GM12878 (cell line): ENCODE measurements at regions not wholly inside any gene's neighbourhood (a gene's known extent, or its start where the extent isn't known, plus 50 kb on each side); places are given as distances from the start of the nearest gene placed in this dataset.

Experiments
- ATAC-seq: fragments of 200-7000 bp; cut with Tn5 transposase; 3 replicates; pipeline ENCODE4 v1.9.1; 2020; ENCODE audit warnings: mild to moderate bottlenecking, moderate library complexity
- BruUV-seq: library from RNA; stranded (reverse); fragments of 400-500 nt; replicated peaks from 2 replicates; lab custom pipeline; 2021; lab: Mats Ljungman, UMichigan
- CTCF ChIA-PET: fragments of 300-600 bp; sonication (Branson Sonifier 250); formaldehyde crosslinking; extraction: SDS; loops from one replicate; lab custom pipeline; 2021; ENCODE audit warnings: inconsistent platforms; lab: Yijun Ruan, JAX
- POLR2A ChIA-PET: fragments of 350-600 bp; formaldehyde crosslinking; extraction: SDS; loops from one replicate; lab custom pipeline; 2021; ENCODE audit warnings: inconsistent platforms; lab: Charles Lee
- RAD21 ChIA-PET: fragments of 300-600 bp; sonication (Branson Sonifier 250); formaldehyde crosslinking; loops from one replicate; lab custom pipeline; 2023; ENCODE audit warnings: antibody characterized with exemption; ENCODE audit not compliant: unreplicated experiment; lab: Charles Lee
- SMC1A ChIA-PET: fragments of 300-600 bp; sonication (Branson Sonifier 250); formaldehyde crosslinking; loops from one replicate; lab custom pipeline; 2023; ENCODE audit not compliant: unreplicated experiment, uncharacterized antibody; lab: Charles Lee
- DNase-seq: peaks from one replicate; pipeline ENCODE4 v3.0.0-alpha.2; 2011; ENCODE audit warnings: low read depth, low spot score
- FAIRE-seq: peaks from 3 replicates; lab custom pipeline; 2011; peaks lifted over from hg19 to GRCh38; lab: Jason Lieb, UNC
- H2AFZ ChIP-seq: 2 replicates; pipeline ENCODE4 v1.6.0; 2011; ENCODE audit warnings: low read depth, low read length, control low read depth; ENCODE audit not compliant: control insufficient read depth
- H3K27ac ChIP-seq: 2 replicates; pipeline ENCODE4 v1.5.1; 2011; ENCODE audit warnings: control low read depth; ENCODE audit not compliant: control insufficient read depth, insufficient read depth
- H3K27me3 ChIP-seq, 2 experiments: replicated peaks in 1 of 2; 2 replicates each; pipeline versions ENCODE4 v1.6.0 to v1.6.1; 2011; ENCODE audit warnings: low read length in 1 of 2; ENCODE audit not compliant: control insufficient read depth in 2 of 2, insufficient read depth in 2 of 2
- H3K36me3 ChIP-seq, 2 experiments: 2 replicates each; pipeline ENCODE4 v1.5.1; 2011; ENCODE audit warnings: low read length in 1 of 2; ENCODE audit not compliant: control insufficient read depth in 2 of 2, insufficient read depth in 2 of 2
- H3K4me1 ChIP-seq: 2 replicates; pipeline ENCODE4 v1.6.1; 2011; ENCODE audit warnings: mild to moderate bottlenecking, low read length, moderate library complexity, mixed read lengths; ENCODE audit not compliant: control insufficient read depth, insufficient read depth
- H3K4me2 ChIP-seq: 2 replicates; pipeline ENCODE4 v1.6.0; 2011; ENCODE audit warnings: control low read depth; ENCODE audit not compliant: control insufficient read depth, insufficient read depth
- H3K4me3 ChIP-seq: fragments of 200-600 bp; sonication (generic); 2 replicates; pipeline ENCODE4 v1.5.1; 2016
- H3K79me2 ChIP-seq: 2 replicates; pipeline ENCODE4 v1.6.0; 2011; ENCODE audit warnings: low read length; ENCODE audit not compliant: control insufficient read depth, insufficient read depth
- H3K9ac ChIP-seq: 2 replicates; pipeline ENCODE4 v1.8.0; 2011; ENCODE audit warnings: low read length, control low read depth, mixed read lengths; ENCODE audit not compliant: control insufficient read depth, insufficient read depth
- H3K9me3 ChIP-seq: replicated peaks from 3 replicates; pipeline ENCODE4 v1.5.1; 2011; ENCODE audit warnings: mild to moderate bottlenecking, low read length; ENCODE audit not compliant: control insufficient read depth, insufficient read depth
- H4K20me1 ChIP-seq: 2 replicates; pipeline ENCODE4 v1.6.0; 2011; ENCODE audit not compliant: control insufficient read depth, insufficient read depth
- BCL11A ChIP-seq: IDR thresholded peaks from 2 replicates; pipeline ENCODE4 v1.6.1; 2011; ENCODE audit warnings: low read depth, low read length
- CBX3 ChIP-seq: fragments of 200-600 bp; sonication (generic); IDR thresholded peaks from 2 replicates; pipeline ENCODE4 v1.6.1; 2016; ENCODE audit warnings: low read depth, borderline replicate concordance
- CEBPB ChIP-seq, 2 experiments: fragments of 150-350 bp in 1 of 2; IDR thresholded peaks; 2 replicates each; pipeline ENCODE4 v1.6.1; 2012 to 2014; ENCODE audit warnings: low read depth in 2 of 2, low read length in 2 of 2, borderline replicate concordance in 1 of 2, inconsistent platforms in 1 of 2
- CEBPZ ChIP-seq: fragments of 150-350 bp; IDR thresholded peaks from 2 replicates; pipeline ENCODE4 v1.6.1; 2016; ENCODE audit warnings: low read depth, low read length
- CREB1 ChIP-seq: IDR thresholded peaks from 2 replicates; pipeline ENCODE4 v1.6.1; 2012; ENCODE audit warnings: low read depth, mild to moderate bottlenecking, inconsistent platforms
- E2F4 ChIP-seq: IDR thresholded peaks from 2 replicates; pipeline ENCODE4 v1.6.1; 2012; ENCODE audit warnings: low read depth, low read length, improper control_type of control experiment
- EGR1 ChIP-seq, 2 experiments: IDR thresholded peaks; 1 replicate in 1 of 2; 2 replicates in 1 of 2; pipeline ENCODE4 v1.6.1; 2011 to 2012; ENCODE audit warnings: low read depth in 2 of 2, low read length in 2 of 2, borderline replicate concordance in 1 of 2, mild to moderate bottlenecking in 1 of 2, moderate library complexity in 1 of 2
- HDAC2 ChIP-seq: fragments of 200-600 bp; sonication (generic); IDR thresholded peaks from 2 replicates; pipeline ENCODE4 v1.6.1; 2017
- IKZF1 ChIP-seq: fragments of 450-650 bp; conservative IDR thresholded peaks from 2 replicates; pipeline ENCODE4 v1.6.1; 2017; ENCODE audit warnings: antibody characterized with exemption, mild to moderate bottlenecking
- IKZF2 ChIP-seq, 2 experiments: fragments of 450-650 bp; IDR thresholded peaks; 2 replicates each; pipeline ENCODE4 v1.6.1; 2017; ENCODE audit warnings: mild to moderate bottlenecking in 2 of 2, moderate library complexity in 2 of 2
- NFXL1 ChIP-seq: fragments of 450-650 bp; IDR thresholded peaks from 2 replicates; pipeline ENCODE4 v1.6.1; 2017; ENCODE audit warnings: antibody characterized with exemption, mild to moderate bottlenecking, borderline replicate concordance
- NR2C1 ChIP-seq: fragments of 450-650 bp; IDR thresholded peaks from 2 replicates; pipeline ENCODE4 v1.6.1; 2017; ENCODE audit warnings: antibody characterized with exemption, mild to moderate bottlenecking, moderate library complexity
- NR2C2 ChIP-seq: IDR thresholded peaks from 2 replicates; pipeline ENCODE4 v1.6.1; 2011; ENCODE audit warnings: borderline replicate concordance, low read depth; ENCODE audit not compliant: control insufficient read depth, insufficient read length
- PML ChIP-seq: IDR thresholded peaks from 2 replicates; pipeline ENCODE4 v1.6.1; 2012; ENCODE audit warnings: low read length, inconsistent platforms
- RAD21 ChIP-seq: IDR thresholded peaks from 2 replicates; pipeline ENCODE4 v1.6.1; 2011; ENCODE audit warnings: mild to moderate bottlenecking, low read depth, low read length, moderate library complexity; ENCODE audit not compliant: insufficient read depth
- SRF ChIP-seq, 2 experiments: IDR thresholded peaks; 2 replicates each; pipeline ENCODE4 v1.6.1; 2011; ENCODE audit warnings: low read depth in 2 of 2, low read length in 2 of 2, mild to moderate bottlenecking in 1 of 2, moderate library complexity in 1 of 2
- ZNF217 ChIP-seq: fragments of 450-650 bp; IDR thresholded peaks from 2 replicates; pipeline ENCODE4 v1.6.1; 2017; ENCODE audit warnings: antibody characterized with exemption, mild to moderate bottlenecking
- WGBS: methylation state at CpG from one replicate; pipeline ENCODE4 v1.1.6; 2016; ENCODE audit warnings: low lambda C conversion rate; ENCODE audit not compliant: insufficient replicate concordance, insufficient coverage; ENCODE audit errors: missing lambda C conversion rate; 5-methylcytosine and 5-hydroxymethylcytosine counted together
- in situ Hi-C: fragments of 300-500 bp; cut with MboI; formaldehyde crosslinking; loops from 9 replicates; pipeline ENCODE4 v1.14.3; 2018; ENCODE audit warnings: mixed read lengths
- intact Hi-C: fragments of 100-400 bp; cut with micrococcal nuclease; formaldehyde crosslinking; loops from one replicate; pipeline ENCODE4 v1.14.2; 2022; ENCODE audit not compliant: unreplicated experiment
- TF ChIP-seq, protein P1 (sequence below): IDR thresholded peaks from 2 replicates; pipeline ENCODE4 v1.6.1; 2012; ENCODE audit warnings: low read depth, low read length, improper control_type of control experiment
- TF ChIP-seq, protein P2 (sequence below): fragments of 450-650 bp; IDR thresholded peaks from 2 replicates; pipeline ENCODE4 v1.6.1; 2014; ENCODE audit warnings: mild to moderate bottlenecking

- TF ChIP-seq BCL11A (no peak), NFXL1 (no peak), ZNF217 (no peak), CREB1 (no peak), NR2C2 (no peak), CEBPZ (no peak), IKZF1 (no peak), CBX3 (no peak)
Observed at GRCh38 chr9:116055536-116055935, 98.1 kb upstream of the PAPPA start (continued).

- Histone ChIP-seq H3K4me1 (no peaks in the 10 kb centered on the region), H3K9ac (no peak overlapping the region), H3K79me2 (no peaks in the 10 kb centered on the region), H3K9me3 (no peaks in the 10 kb centered on the region), H3K4me3 (no peak overlapping the region), H2AFZ (no peak overlapping the region), H4K20me1 (no peaks in the 10 kb centered on the region), H3K4me2 (no peak overlapping the region), H3K27ac (no peak overlapping the region), H3K27me3 (no peaks in the 10 kb centered on the region), H3K36me3 (no peaks in the 10 kb centered on the region)
- ATAC-seq (no peak), DNase-seq (no peak), FAIRE-seq (no peak)
- ChIA-PET CTCF (no interaction called here), RAD21 (no interaction called here), SMC1A (no interaction called here), POLR2A (no interaction called here)
- intact Hi-C loops: no loop called here
- in situ Hi-C loops: no loop called here
- BruUV-seq: no TSS peak
- WGBS: 12% methylated on average over 5 of the region's 5 CpGs
- TF ChIP-seq EGR1 (IDR thresholded peaks at IDR 0.05; ENCODE audit: borderline replicate concordance in 1 of 2, low read depth in 2 of 2, low read length in 2 of 2) (no peak), HDAC2 (no peak), RAD21 (no peak), IKZF2 (IDR thresholded peaks at IDR 0.05) (no peak), NR2C2 (no peak), CEBPB (IDR thresholded peaks at IDR 0.05; ENCODE audit: borderline replicate concordance in 1 of 2, low read depth in 2 of 2, low read length in 2 of 2) (no peak), PML (no peak), NR2C1 (no peak), SRF (IDR thresholded peaks at IDR 0.05; ENCODE audit: low read depth in 2 of 2, low read length in 2 of 2) (no peak), E2F4 (no peak)
- TF ChIP-seq, protein P1, sequence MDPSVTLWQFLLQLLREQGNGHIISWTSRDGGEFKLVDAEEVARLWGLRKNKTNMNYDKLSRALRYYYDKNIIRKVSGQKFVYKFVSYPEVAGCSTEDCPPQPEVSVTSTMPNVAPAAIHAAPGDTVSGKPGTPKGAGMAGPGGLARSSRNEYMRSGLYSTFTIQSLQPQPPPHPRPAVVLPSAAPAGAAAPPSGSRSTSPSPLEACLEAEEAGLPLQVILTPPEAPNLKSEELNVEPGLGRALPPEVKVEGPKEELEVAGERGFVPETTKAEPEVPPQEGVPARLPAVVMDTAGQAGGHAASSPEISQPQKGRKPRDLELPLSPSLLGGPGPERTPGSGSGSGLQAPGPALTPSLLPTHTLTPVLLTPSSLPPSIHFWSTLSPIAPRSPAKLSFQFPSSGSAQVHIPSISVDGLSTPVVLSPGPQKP: no peak
- TF ChIP-seq, protein P2, sequence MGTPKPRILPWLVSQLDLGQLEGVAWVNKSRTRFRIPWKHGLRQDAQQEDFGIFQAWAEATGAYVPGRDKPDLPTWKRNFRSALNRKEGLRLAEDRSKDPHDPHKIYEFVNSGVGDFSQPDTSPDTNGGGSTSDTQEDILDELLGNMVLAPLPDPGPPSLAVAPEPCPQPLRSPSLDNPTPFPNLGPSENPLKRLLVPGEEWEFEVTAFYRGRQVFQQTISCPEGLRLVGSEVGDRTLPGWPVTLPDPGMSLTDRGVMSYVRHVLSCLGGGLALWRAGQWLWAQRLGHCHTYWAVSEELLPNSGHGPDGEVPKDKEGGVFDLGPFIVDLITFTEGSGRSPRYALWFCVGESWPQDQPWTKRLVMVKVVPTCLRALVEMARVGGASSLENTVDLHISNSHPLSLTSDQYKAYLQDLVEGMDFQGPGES: no peak
Observed at GRCh38 chr9:116057371-116057770, 96.2 kb upstream of the PAPPA start.
